ENCODE measurements at regions not wholly inside any gene's neighbourhood (a gene's known extent, or its start where the extent isn't known, plus 50 kb on each side); places are given as distances from the start of the nearest gene placed in this dataset.

DNA sequence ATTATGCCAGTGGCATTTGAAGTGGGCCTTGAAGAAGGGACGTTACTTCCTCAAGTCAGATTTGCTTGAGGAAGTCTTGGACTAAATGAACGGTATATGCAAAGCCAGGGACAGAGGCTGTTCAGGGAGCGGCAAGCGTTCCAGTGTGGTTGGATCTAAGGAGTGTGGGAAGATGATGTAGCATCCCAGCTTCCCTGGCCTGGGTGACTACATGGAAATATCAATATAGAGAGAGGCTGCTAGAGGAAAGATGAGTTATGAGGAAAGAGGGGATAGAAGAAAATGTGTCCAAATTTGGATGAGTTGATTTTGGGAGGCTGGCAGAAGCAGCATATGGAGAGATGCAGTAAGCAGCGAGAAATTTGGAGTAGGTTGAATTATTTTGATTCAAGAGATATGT, 432.5 kb upstream of the TENM3 start:
- TF ChIP-seq, protein P1, sequence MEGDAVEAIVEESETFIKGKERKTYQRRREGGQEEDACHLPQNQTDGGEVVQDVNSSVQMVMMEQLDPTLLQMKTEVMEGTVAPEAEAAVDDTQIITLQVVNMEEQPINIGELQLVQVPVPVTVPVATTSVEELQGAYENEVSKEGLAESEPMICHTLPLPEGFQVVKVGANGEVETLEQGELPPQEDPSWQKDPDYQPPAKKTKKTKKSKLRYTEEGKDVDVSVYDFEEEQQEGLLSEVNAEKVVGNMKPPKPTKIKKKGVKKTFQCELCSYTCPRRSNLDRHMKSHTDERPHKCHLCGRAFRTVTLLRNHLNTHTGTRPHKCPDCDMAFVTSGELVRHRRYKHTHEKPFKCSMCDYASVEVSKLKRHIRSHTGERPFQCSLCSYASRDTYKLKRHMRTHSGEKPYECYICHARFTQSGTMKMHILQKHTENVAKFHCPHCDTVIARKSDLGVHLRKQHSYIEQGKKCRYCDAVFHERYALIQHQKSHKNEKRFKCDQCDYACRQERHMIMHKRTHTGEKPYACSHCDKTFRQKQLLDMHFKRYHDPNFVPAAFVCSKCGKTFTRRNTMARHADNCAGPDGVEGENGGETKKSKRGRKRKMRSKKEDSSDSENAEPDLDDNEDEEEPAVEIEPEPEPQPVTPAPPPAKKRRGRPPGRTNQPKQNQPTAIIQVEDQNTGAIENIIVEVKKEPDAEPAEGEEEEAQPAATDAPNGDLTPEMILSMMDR (IDR thresholded peaks at IDR 0.05; ENCODE audit: borderline replicate concordance, extremely low read depth, low read length, poor library complexity, severe bottlenecking) = no peak
- no peak for TF ChIP-seq EZH2 (IDR thresholded peaks at IDR 0.05; ENCODE audit: borderline replicate concordance, low read depth, low read length, severe bottlenecking)
